GM12878 (cell line): ENCODE measurements at regions not wholly inside any gene's neighbourhood (a gene's known extent, or its start where the extent isn't known, plus 50 kb on each side); places are given as distances from the start of the nearest gene placed in this dataset.

Experiments
- ATAC-seq: fragments of 200-7000 bp; cut with Tn5 transposase; 3 replicates; pipeline ENCODE4 v1.9.1; 2020; ENCODE audit warnings: mild to moderate bottlenecking, moderate library complexity
- BruUV-seq: library from RNA; stranded (reverse); fragments of 400-500 nt; replicated peaks from 2 replicates; lab custom pipeline; 2021; lab: Mats Ljungman, UMichigan
- CTCF ChIA-PET: fragments of 300-600 bp; sonication (Branson Sonifier 250); formaldehyde crosslinking; extraction: SDS; loops from one replicate; lab custom pipeline; 2021; ENCODE audit warnings: inconsistent platforms; lab: Yijun Ruan, JAX
- POLR2A ChIA-PET: fragments of 350-600 bp; formaldehyde crosslinking; extraction: SDS; loops from one replicate; lab custom pipeline; 2021; ENCODE audit warnings: inconsistent platforms; lab: Charles Lee
- RAD21 ChIA-PET: fragments of 300-600 bp; sonication (Branson Sonifier 250); formaldehyde crosslinking; loops from one replicate; lab custom pipeline; 2023; ENCODE audit warnings: antibody characterized with exemption; ENCODE audit not compliant: unreplicated experiment; lab: Charles Lee
- SMC1A ChIA-PET: fragments of 300-600 bp; sonication (Branson Sonifier 250); formaldehyde crosslinking; loops from one replicate; lab custom pipeline; 2023; ENCODE audit not compliant: unreplicated experiment, uncharacterized antibody; lab: Charles Lee
- DNase-seq: peaks from one replicate; pipeline ENCODE4 v3.0.0-alpha.2; 2011; ENCODE audit warnings: low read depth, low spot score
- FAIRE-seq: peaks from 3 replicates; lab custom pipeline; 2011; peaks lifted over from hg19 to GRCh38; lab: Jason Lieb, UNC
- H2AFZ ChIP-seq: 2 replicates; pipeline ENCODE4 v1.6.0; 2011; ENCODE audit warnings: low read depth, low read length, control low read depth; ENCODE audit not compliant: control insufficient read depth
- H3K27ac ChIP-seq: 2 replicates; pipeline ENCODE4 v1.5.1; 2011; ENCODE audit warnings: control low read depth; ENCODE audit not compliant: control insufficient read depth, insufficient read depth
- H3K27me3 ChIP-seq, 2 experiments: replicated peaks in 1 of 2; 2 replicates each; pipeline versions ENCODE4 v1.6.0 to v1.6.1; 2011; ENCODE audit warnings: low read length in 1 of 2; ENCODE audit not compliant: control insufficient read depth in 2 of 2, insufficient read depth in 2 of 2
- H3K36me3 ChIP-seq, 2 experiments: 2 replicates each; pipeline ENCODE4 v1.5.1; 2011; ENCODE audit warnings: low read length in 1 of 2; ENCODE audit not compliant: control insufficient read depth in 2 of 2, insufficient read depth in 2 of 2
- H3K4me1 ChIP-seq: 2 replicates; pipeline ENCODE4 v1.6.1; 2011; ENCODE audit warnings: mild to moderate bottlenecking, low read length, moderate library complexity, mixed read lengths; ENCODE audit not compliant: control insufficient read depth, insufficient read depth
- H3K4me2 ChIP-seq: 2 replicates; pipeline ENCODE4 v1.6.0; 2011; ENCODE audit warnings: control low read depth; ENCODE audit not compliant: control insufficient read depth, insufficient read depth
- H3K4me3 ChIP-seq: fragments of 200-600 bp; sonication (generic); 2 replicates; pipeline ENCODE4 v1.5.1; 2016
- H3K79me2 ChIP-seq: 2 replicates; pipeline ENCODE4 v1.6.0; 2011; ENCODE audit warnings: low read length; ENCODE audit not compliant: control insufficient read depth, insufficient read depth
- H3K9ac ChIP-seq: 2 replicates; pipeline ENCODE4 v1.8.0; 2011; ENCODE audit warnings: low read length, control low read depth, mixed read lengths; ENCODE audit not compliant: control insufficient read depth, insufficient read depth
- H3K9me3 ChIP-seq: replicated peaks from 3 replicates; pipeline ENCODE4 v1.5.1; 2011; ENCODE audit warnings: mild to moderate bottlenecking, low read length; ENCODE audit not compliant: control insufficient read depth, insufficient read depth
- H4K20me1 ChIP-seq: 2 replicates; pipeline ENCODE4 v1.6.0; 2011; ENCODE audit not compliant: control insufficient read depth, insufficient read depth
- CHD4 ChIP-seq: fragments of 200-600 bp; sonication (generic); IDR thresholded peaks from 2 replicates; pipeline ENCODE4 v1.6.1; 2016; ENCODE audit warnings: mild to moderate bottlenecking
- ELK1 ChIP-seq: IDR thresholded peaks from 2 replicates; pipeline ENCODE4 v1.6.1; 2012; ENCODE audit warnings: low read depth, low read length, improper control_type of control experiment
- EZH2 ChIP-seq: IDR thresholded peaks from 2 replicates; pipeline ENCODE4 v1.6.1; 2012; ENCODE audit warnings: low read depth, mild to moderate bottlenecking, control low read depth, inconsistent platforms, low read length, borderline replicate concordance; ENCODE audit not compliant: control insufficient read depth
- MYB ChIP-seq: fragments of 150-350 bp; IDR thresholded peaks from 2 replicates; pipeline ENCODE4 v1.6.1; 2014; ENCODE audit warnings: mild to moderate bottlenecking, low read depth, low read length, borderline replicate concordance
- NFXL1 ChIP-seq: fragments of 450-650 bp; IDR thresholded peaks from 2 replicates; pipeline ENCODE4 v1.6.1; 2017; ENCODE audit warnings: antibody characterized with exemption, mild to moderate bottlenecking, borderline replicate concordance
- NR2C1 ChIP-seq: fragments of 450-650 bp; IDR thresholded peaks from 2 replicates; pipeline ENCODE4 v1.6.1; 2017; ENCODE audit warnings: antibody characterized with exemption, mild to moderate bottlenecking, moderate library complexity
- NR2C2 ChIP-seq: IDR thresholded peaks from 2 replicates; pipeline ENCODE4 v1.6.1; 2011; ENCODE audit warnings: borderline replicate concordance, low read depth; ENCODE audit not compliant: control insufficient read depth, insufficient read length
- PAX5 ChIP-seq: IDR thresholded peaks from 2 replicates; pipeline ENCODE4 v1.6.1; 2011; ENCODE audit warnings: low read depth, low read length, borderline replicate concordance
- PKNOX1 ChIP-seq: fragments of 450-650 bp; IDR thresholded peaks from 2 replicates; pipeline ENCODE4 v1.6.1; 2016; ENCODE audit warnings: mild to moderate bottlenecking
- SIN3A ChIP-seq: IDR thresholded peaks from 2 replicates; pipeline ENCODE4 v1.6.1; 2012; ENCODE audit warnings: low read depth, low read length, improper control_type of control experiment
- TCF3 ChIP-seq: IDR thresholded peaks from 2 replicates; pipeline ENCODE4 v1.6.1; 2012; ENCODE audit warnings: low read depth, mild to moderate bottlenecking, low read length, borderline replicate concordance; ENCODE audit not compliant: insufficient read depth
- YBX1 ChIP-seq: fragments of 450-650 bp; IDR thresholded peaks from 2 replicates; pipeline ENCODE4 v1.6.1; 2016; ENCODE audit warnings: antibody characterized with exemption
- ZNF687 ChIP-seq: fragments of 450-650 bp; IDR thresholded peaks from 2 replicates; pipeline ENCODE4 v1.6.1; 2017; ENCODE audit warnings: mild to moderate bottlenecking, moderate library complexity
- WGBS: methylation state at CpG from one replicate; pipeline ENCODE4 v1.1.6; 2016; ENCODE audit warnings: low lambda C conversion rate; ENCODE audit not compliant: insufficient replicate concordance, insufficient coverage; ENCODE audit errors: missing lambda C conversion rate; 5-methylcytosine and 5-hydroxymethylcytosine counted together
- in situ Hi-C: fragments of 300-500 bp; cut with MboI; formaldehyde crosslinking; loops from 9 replicates; pipeline ENCODE4 v1.14.3; 2018; ENCODE audit warnings: mixed read lengths
- intact Hi-C: fragments of 100-400 bp; cut with micrococcal nuclease; formaldehyde crosslinking; loops from one replicate; pipeline ENCODE4 v1.14.2; 2022; ENCODE audit not compliant: unreplicated experiment
- TF ChIP-seq, protein P1 (sequence below): fragments of 450-650 bp; IDR thresholded peaks from 2 replicates; pipeline ENCODE4 v1.6.1; 2017; ENCODE audit warnings: borderline replicate concordance

DNA sequence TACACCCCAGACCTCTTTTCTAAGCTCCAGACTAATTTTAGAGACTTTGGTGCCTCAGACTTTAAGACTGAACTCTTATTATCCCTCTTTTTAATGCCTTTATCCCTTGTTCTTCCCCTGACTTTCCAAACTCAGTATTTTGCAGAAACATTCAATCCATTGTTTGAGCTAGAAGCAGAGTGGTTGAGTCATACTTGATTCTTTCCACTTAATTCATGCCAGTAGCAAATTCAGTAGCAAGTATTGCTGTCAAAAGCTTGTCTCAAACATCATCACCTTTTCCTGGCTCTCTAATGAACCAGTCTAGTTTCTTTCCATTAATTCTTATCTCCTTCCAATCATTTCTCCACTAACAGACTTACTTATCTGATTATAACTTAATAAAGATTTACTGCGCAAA lies 699.7 kb upstream of the ZNF804A start:
- H3K36me3 ChIP-seq, result no peaks in the 10 kb centered on the region
- intact Hi-C loops, result no loop called here
- no peaks in the 10 kb centered on the region for H3K4me1 ChIP-seq
- H3K9ac ChIP-seq, result no peak overlapping the region
- H3K79me2 ChIP-seq, result no peaks in the 10 kb centered on the region
- no peak overlapping the region for H3K4me2 ChIP-seq
- no peaks in the 10 kb centered on the region for H3K27me3 ChIP-seq
- ChIA-PET RAD21 (no interaction called here), POLR2A (no interaction called here), CTCF (no interaction called here), SMC1A (no interaction called here)
- no peak overlapping the region for H3K27ac ChIP-seq
- no peaks in the 10 kb centered on the region for H3K9me3 ChIP-seq
- H3K4me3 ChIP-seq, result no peak overlapping the region
- BruUV-seq, result no TSS peak
- no peak overlapping the region for H2AFZ ChIP-seq
- H4K20me1 ChIP-seq, result no peaks in the 10 kb centered on the region
- DNase-seq, result no peak
- TF ChIP-seq ELK1 (no peak), MYB (no peak), TCF3 (no peak), PKNOX1 (no peak), NFXL1 (no peak), EZH2 (no peak), NR2C1 (no peak), YBX1 (no peak), PAX5 (no peak), ZNF687 (no peak), NR2C2 (no peak), SIN3A (no peak), CHD4 (no peak)
- TF ChIP-seq, protein P1, sequence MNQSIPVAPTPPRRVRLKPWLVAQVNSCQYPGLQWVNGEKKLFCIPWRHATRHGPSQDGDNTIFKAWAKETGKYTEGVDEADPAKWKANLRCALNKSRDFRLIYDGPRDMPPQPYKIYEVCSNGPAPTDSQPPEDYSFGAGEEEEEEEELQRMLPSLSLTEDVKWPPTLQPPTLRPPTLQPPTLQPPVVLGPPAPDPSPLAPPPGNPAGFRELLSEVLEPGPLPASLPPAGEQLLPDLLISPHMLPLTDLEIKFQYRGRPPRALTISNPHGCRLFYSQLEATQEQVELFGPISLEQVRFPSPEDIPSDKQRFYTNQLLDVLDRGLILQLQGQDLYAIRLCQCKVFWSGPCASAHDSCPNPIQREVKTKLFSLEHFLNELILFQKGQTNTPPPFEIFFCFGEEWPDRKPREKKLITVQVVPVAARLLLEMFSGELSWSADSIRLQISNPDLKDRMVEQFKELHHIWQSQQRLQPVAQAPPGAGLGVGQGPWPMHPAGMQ, result no peak
- ATAC-seq, result no peak
- in situ Hi-C loops, result no loop called here
- FAIRE-seq, result no peak
- 95% methylated on average over 1 of the region's 1 CpG for WGBS
